ENCODE measurements at regions not wholly inside any gene's neighbourhood (a gene's known extent, or its start where the extent isn't known, plus 50 kb on each side); places are given as distances from the start of the nearest gene placed in this dataset.
A peak's percentile ranks its signal among the peaks of the same experiment; 100 is the strongest.

- in situ Hi-C loops (cut with HindIII; ENCODE audit: low pct_unique_long_range_greater_than_20kb, low sequenced_read_pairs) = no loop called here
- no peak for DNase-seq (ENCODE audit: low read depth, low spot score)
Observed at GRCh38 chr5:125106881-125107280, 360.4 kb upstream of the ZNF608 start.

- no peak for DNase-seq (ENCODE audit: low read depth, low spot score)
- in situ Hi-C loops (cut with HindIII; ENCODE audit: low pct_unique_long_range_greater_than_20kb, low sequenced_read_pairs) = no loop called here
Observed at GRCh38 chr5:125109293-125109692, 362.9 kb upstream of the ZNF608 start.

- no peak for DNase-seq (ENCODE audit: low read depth, low spot score)
- in situ Hi-C loops (cut with HindIII; ENCODE audit: low pct_unique_long_range_greater_than_20kb, low sequenced_read_pairs) = no loop called here
Observed at GRCh38 chr5:125109816-125110215, 363.4 kb upstream of the ZNF608 start.

GRCh38 chr5:125112196-125112595, 365.8 kb upstream of the ZNF608 start:
- peak; percentile 94 for DNase-seq (ENCODE audit: low read depth, low spot score)
- in situ Hi-C loops (cut with HindIII; ENCODE audit: low pct_unique_long_range_greater_than_20kb, low sequenced_read_pairs) = no loop called here

- in situ Hi-C loops (cut with HindIII; ENCODE audit: low pct_unique_long_range_greater_than_20kb, low sequenced_read_pairs) = no loop called here
- no peak for DNase-seq (ENCODE audit: low read depth, low spot score)
Observed at GRCh38 chr5:125113328-125113727, 366.9 kb upstream of the ZNF608 start.

GRCh38 chr5:125115195-125115525, 368.7 kb upstream of the ZNF608 start:
- in situ Hi-C loops (cut with HindIII; ENCODE audit: low pct_unique_long_range_greater_than_20kb, low sequenced_read_pairs) = no loop called here
- DNase-seq (ENCODE audit: low read depth, low spot score) = no peak

GRCh38 chr5:125117566-125117965, 371.1 kb upstream of the ZNF608 start:
- no peak for DNase-seq (ENCODE audit: low read depth, low spot score)
- in situ Hi-C loops (cut with HindIII; ENCODE audit: low pct_unique_long_range_greater_than_20kb, low sequenced_read_pairs) = no loop called here

GRCh38 chr5:125120012-125120411, 373.6 kb upstream of the ZNF608 start:
- in situ Hi-C loops (cut with HindIII; ENCODE audit: low pct_unique_long_range_greater_than_20kb, low sequenced_read_pairs) = no loop called here
- DNase-seq (ENCODE audit: low read depth, low spot score) = no peak

- in situ Hi-C loops (cut with HindIII; ENCODE audit: low pct_unique_long_range_greater_than_20kb, low sequenced_read_pairs) = no loop called here
- peak; percentile 35 for DNase-seq (ENCODE audit: low read depth, low spot score)
Observed at GRCh38 chr5:125125031-125125823, 378.8 kb upstream of the ZNF608 start.

- in situ Hi-C loops (cut with HindIII; ENCODE audit: low pct_unique_long_range_greater_than_20kb, low sequenced_read_pairs) = no loop called here
- no peak for DNase-seq (ENCODE audit: low read depth, low spot score)
Observed at GRCh38 chr5:125126050-125126449, 379.6 kb upstream of the ZNF608 start.

GRCh38 chr5:125129151-125129806, 382.8 kb upstream of the ZNF608 start:
- no peak for DNase-seq (ENCODE audit: low read depth, low spot score)
- in situ Hi-C loops (cut with HindIII; ENCODE audit: low pct_unique_long_range_greater_than_20kb, low sequenced_read_pairs) = no loop called here

- no peak for DNase-seq (ENCODE audit: low read depth, low spot score)
- in situ Hi-C loops (cut with HindIII; ENCODE audit: low pct_unique_long_range_greater_than_20kb, low sequenced_read_pairs) = no loop called here
Observed at GRCh38 chr5:125130591-125130990, 384.2 kb upstream of the ZNF608 start.

- DNase-seq (ENCODE audit: low read depth, low spot score) = peak; percentile 96
- in situ Hi-C loops (cut with HindIII; ENCODE audit: low pct_unique_long_range_greater_than_20kb, low sequenced_read_pairs) = no loop called here
Observed at GRCh38 chr5:125134216-125135081, 388.0 kb upstream of the ZNF608 start.

- in situ Hi-C loops (cut with HindIII; ENCODE audit: low pct_unique_long_range_greater_than_20kb, low sequenced_read_pairs) = no loop called here
- no peak for DNase-seq (ENCODE audit: low read depth, low spot score)
Observed at GRCh38 chr5:125137535-125137934, 391.1 kb upstream of the ZNF608 start.

GRCh38 chr5:125138266-125138665, 391.8 kb upstream of the ZNF608 start:
- in situ Hi-C loops (cut with HindIII; ENCODE audit: low pct_unique_long_range_greater_than_20kb, low sequenced_read_pairs) = no loop called here
- no peak for DNase-seq (ENCODE audit: low read depth, low spot score)

- DNase-seq (ENCODE audit: low read depth, low spot score) = no peak
- in situ Hi-C loops (cut with HindIII; ENCODE audit: low pct_unique_long_range_greater_than_20kb, low sequenced_read_pairs) = no loop called here
Observed at GRCh38 chr5:125139590-125139989, 393.2 kb upstream of the ZNF608 start.

GRCh38 chr5:125140220-125140619, 393.8 kb upstream of the ZNF608 start:
- no peak for DNase-seq (ENCODE audit: low read depth, low spot score)
- in situ Hi-C loops (cut with HindIII; ENCODE audit: low pct_unique_long_range_greater_than_20kb, low sequenced_read_pairs) = no loop called here

- peak; percentile 64 for DNase-seq (ENCODE audit: low read depth, low spot score)
- in situ Hi-C loops (cut with HindIII; ENCODE audit: low pct_unique_long_range_greater_than_20kb, low sequenced_read_pairs) = no loop called here
Observed at GRCh38 chr5:125140855-125141254, 394.4 kb upstream of the ZNF608 start.
